Activated CD4-positive, CD25-positive, alpha-beta regulatory T cell treated with anti-CD3 and anti-CD28 coated beads, Interleukin-2, amount 50 U/mL, for 72 hours (primary cell): ENCODE measurements at regions not wholly inside any gene's neighbourhood (a gene's known extent, or its start where the extent isn't known, plus 50 kb on each side); places are given as distances from the start of the nearest gene placed in this dataset.
A peak's percentile ranks its signal among the peaks of the same experiment; 100 is the strongest.

Experiments
- DNase-seq: peaks from one replicate; pipeline ENCODE4 v3.0.0; 2021

DNA sequence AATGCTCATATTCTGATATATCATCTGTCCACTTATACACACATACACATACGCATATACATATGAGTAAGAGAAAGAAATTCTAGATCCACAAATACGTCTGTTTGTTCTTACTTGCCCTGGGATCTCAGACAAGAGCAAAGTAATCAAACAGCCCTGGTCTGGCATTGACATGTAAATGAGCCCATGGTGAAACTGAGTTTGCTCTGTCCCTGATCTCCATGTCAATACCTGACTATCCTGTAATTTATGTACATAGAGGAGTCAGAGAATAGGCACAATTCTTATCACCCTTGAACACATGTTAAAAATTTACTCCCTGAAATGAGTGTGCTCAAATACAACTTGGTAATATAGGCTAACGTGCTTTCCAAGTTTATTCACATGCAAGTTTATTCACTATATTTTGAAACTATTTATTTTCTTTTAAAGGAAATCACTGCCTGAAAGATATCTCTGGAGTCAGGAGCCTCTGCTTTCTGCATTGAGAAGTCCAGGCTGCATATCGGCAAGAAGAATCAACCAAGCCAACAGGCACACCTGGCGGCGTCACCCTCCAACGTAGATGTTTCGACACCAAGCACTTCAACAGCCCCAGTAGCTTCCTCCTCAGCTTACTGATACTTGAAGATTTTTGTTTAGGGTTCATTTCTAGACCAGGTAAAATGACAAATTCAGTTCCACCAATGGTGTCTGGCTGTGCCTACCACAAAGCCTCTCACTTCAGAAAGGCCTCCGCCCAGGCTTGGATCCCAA, 100.6 kb downstream of the CMPK2 start:
- DNase-seq = no peak

- DNase-seq = no peak
Measured at GRCh38 chr2:6769346-6769745, 96.4 kb downstream of the CMPK2 start.

DNA sequence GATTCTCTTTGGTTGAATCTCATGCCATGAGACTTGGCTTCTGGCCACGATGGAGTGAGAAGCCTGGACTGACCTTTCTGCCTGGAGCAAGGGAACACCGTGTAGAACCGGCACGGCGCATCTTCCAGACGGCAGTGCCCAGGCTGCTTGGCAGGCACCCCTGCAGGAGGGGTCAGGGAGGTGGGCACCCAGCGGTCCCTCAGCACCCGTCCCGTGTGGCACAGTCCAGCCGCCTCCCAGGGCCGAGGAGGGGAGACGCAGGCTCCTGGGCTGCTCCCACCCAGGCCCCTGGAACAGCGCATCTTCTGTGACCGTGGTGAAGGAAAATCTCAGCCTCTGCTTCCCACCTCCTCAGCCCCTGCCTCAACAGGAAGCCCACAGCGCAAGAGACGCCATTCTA, 95.7 kb downstream of the CMPK2 start:
- DNase-seq = no peak

DNA sequence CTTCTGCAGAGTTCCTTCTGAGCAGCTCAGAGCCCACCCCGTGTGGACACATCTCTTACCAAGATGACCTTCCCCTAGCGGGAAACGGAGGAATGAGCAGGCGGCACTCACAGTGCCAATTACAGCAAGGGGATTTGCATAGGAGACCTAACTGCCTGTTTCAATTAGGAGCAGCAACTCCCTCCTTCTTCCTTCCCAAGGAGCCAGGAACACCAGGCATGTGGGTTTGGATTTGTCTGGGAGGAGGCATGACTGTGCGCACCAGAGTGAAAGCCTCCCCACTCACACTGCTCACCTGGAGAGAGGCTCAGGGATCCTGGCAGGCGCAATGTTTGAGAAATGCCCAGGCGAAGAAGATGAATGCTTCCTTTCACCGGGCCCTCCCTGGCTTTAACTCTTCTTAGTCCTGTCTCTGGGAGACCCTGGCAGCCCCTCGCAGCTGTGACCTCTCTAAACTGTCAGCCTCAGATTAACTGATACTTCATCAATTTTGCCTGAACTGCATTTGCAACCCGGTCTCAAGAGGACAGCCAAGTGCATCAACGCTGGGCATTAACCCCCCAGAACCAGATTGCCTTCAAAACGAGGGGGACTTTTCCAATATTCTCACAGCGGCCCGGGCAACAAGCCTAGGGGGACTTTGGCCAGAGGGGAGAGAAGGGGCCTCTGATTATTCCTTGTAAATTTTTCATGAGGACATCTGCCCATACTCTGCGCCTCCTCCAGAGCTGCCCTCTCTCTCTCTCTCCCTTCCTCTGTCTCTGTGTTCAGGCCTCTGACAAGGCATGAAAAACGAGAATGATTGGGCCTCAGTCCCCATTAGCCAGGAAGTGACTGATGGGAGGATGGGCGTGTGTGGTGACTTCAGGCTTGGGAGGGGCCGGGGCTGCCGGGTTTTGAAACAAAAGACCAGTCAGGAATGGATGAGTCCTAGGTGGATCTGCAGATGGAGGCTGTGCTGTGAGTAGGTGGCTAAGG, 93.8 kb downstream of the CMPK2 start:
- no peak for DNase-seq

- DNase-seq = peak; percentile 84
Measured at GRCh38 chr2:6773007-6773693, 92.6 kb downstream of the CMPK2 start.

DNA sequence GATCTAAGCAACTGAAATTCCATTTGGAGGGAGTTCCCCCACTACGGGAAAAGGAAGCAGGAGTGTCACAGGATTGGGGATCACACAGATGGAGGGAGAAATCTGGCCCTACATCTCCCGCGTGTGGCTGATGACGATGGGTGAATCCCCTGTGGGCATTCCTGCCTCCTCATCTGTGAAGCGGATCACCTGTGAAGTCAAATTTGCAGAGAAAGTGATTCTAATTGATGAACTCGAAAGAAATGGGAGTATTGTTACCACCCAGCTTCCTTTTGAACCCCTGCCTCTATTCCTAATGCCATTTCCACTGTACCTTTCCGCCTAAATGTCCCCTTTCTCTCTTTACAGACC, 92.0 kb downstream of the CMPK2 start:
- no peak for DNase-seq

- DNase-seq = no peak
Measured at GRCh38 chr2:6776125-6776524, 89.6 kb downstream of the CMPK2 start.

GRCh38 chr2:6777626-6778025, 88.1 kb downstream of the CMPK2 start:
- DNase-seq = no peak

DNA sequence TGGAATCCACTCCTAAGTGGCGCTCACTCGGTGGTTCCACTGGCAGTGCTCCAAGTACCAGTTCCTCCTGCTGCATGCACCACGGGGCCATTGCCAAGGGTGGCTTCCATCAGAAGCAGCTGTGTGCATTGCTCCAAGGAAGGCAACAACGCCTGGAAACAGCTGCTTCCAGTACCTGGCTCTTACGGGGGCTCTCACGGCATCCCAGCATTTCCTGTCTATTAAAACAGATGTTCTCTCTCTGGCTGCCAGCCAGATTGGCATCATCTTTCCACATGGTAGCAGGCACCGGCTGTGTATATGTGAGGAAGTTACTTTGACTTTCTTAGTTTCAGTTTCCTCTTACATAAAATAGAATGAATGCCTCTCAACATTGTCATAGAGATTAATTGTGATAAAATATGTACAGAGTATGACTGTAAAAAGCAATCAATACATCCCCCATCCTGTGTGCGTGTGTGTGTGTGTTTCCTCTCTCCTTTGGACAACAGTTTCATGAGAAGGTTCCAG, 84.9 kb downstream of the CMPK2 start:
- DNase-seq = no peak

- DNase-seq = no peak
Measured at GRCh38 chr2:6782517-6783237, 83.0 kb downstream of the CMPK2 start.

- no peak for DNase-seq
Measured at GRCh38 chr2:6783238-6783614, 82.5 kb downstream of the CMPK2 start.

GRCh38 chr2:6784291-6784690, 81.4 kb downstream of the CMPK2 start:
- DNase-seq = no peak

DNA sequence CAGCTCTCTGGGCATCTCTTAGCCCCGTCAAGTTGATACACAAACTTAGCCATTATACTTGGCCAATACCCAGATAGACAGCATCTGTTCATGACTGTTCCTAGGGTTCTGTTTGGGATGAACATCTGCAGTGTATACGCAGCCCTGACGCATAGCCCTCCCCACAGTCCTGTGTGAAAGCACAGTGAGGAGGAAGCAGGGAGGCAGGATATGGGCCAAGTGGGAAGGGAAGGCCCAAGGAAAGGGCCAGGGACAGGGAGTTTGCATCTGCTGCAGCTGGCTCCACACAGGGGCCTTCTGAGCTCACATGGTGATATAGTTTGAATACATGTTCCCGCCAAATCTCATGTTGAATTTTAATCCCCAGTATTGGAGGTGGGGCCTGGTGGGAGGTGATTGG, 80.2 kb downstream of the CMPK2 start:
- no peak for DNase-seq

- no peak for DNase-seq
Measured at GRCh38 chr2:6787376-6787775, 78.3 kb downstream of the CMPK2 start.

- DNase-seq = no peak
Measured at GRCh38 chr2:6788614-6789013, 77.1 kb downstream of the CMPK2 start.

- DNase-seq = no peak
Measured at GRCh38 chr2:6789559-6790138, 76.1 kb downstream of the CMPK2 start.

GRCh38 chr2:6791682-6792081, 74.0 kb downstream of the CMPK2 start:
- DNase-seq = no peak

DNA sequence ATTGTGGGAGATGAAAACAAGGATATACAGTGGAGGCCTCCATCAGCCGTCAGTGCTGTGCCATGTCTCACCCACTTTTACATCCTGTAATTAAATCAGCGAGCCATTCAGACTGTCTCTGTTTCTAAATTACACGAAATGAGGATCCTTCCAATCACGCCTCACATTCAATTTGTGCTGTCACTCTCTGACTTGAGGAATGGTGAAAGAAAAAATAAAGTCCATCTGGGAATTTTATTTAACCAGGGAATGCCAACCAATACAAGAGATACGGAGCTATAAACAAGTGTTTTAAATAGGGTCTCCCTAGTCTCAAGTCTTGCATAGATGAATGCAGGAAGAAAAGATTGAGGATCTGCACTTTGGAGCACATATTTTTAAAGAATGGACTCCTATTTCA, 72.8 kb downstream of the CMPK2 start:
- DNase-seq = no peak

DNA sequence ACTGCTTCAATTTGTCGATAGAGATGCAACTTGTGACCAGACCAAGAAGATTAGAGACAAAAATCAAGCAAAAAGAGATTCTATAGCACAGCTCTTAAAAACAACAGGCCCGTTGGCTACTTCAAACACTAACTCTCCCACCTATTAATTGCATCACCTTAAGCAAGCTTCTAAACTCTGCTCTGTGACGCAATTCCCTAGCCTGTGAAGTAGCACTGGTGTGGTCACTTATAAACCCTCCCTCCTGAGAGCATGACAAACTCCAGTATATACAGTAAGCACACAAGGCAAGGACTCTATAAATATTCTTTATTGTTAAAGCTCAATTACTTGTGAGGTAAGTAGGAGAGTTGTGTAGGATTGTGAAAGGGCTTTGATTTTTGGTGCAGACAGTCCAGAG, 72.3 kb downstream of the CMPK2 start:
- DNase-seq = no peak

- no peak for DNase-seq
Measured at GRCh38 chr2:6793913-6794312, 71.8 kb downstream of the CMPK2 start.

DNA sequence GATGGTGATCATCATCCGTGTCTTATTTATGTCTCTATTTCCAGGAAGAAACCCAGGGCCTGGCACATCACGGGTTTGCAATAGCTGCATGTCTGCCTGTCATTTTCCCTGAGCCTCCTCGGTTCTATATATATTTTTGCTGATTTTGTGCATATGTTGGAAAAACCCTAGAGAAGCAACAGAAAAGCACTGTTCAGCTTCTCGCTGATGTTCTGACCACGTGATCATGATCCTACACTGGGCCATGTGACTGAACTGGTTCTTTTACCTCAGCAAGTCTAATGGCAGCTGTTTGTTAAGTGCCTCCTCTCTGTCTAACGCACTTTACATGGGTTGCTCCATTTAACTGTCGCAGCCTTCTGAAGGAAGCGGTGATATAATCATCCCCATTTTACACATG, 71.3 kb downstream of the CMPK2 start:
- DNase-seq = no peak
